Caco-2 (cell line): ENCODE measurements at regions not wholly inside any gene's neighbourhood (a gene's known extent, or its start where the extent isn't known, plus 50 kb on each side); places are given as distances from the start of the nearest gene placed in this dataset.

Experiments used
- BruUV-seq: library from RNA; stranded (reverse); fragments of 400-500 nt; replicated peaks from 2 replicates; lab custom pipeline; 2021; lab: Mats Ljungman, UMichigan
- CTCF ChIA-PET: fragments of 300-600 bp; sonication (Branson Sonifier 250); formaldehyde crosslinking; loops from one replicate; lab custom pipeline; 2022; ENCODE audit warnings: antibody characterized with exemption; lab: Charles Lee
- POLR2A ChIA-PET: fragments of 300-600 bp; sonication (Branson Sonifier 250); formaldehyde crosslinking; loops from one replicate; lab custom pipeline; 2022; ENCODE audit warnings: antibody characterized with exemption; lab: Charles Lee
- DNase-seq, 2 experiments: peaks; one replicate each; pipeline versions ENCODE4 v3.0.0 to v3.0.0-alpha.2; 2020 to 2022
- H3K27me3 ChIP-seq: replicated peaks from 2 replicates; pipeline ENCODE4 v1.6.0; 2011; ENCODE audit warnings: low read length; ENCODE audit not compliant: control insufficient read depth, insufficient read depth
- H3K36me3 ChIP-seq: 2 replicates; pipeline ENCODE4 v1.5.1; 2011; ENCODE audit warnings: low read length; ENCODE audit not compliant: control insufficient read depth, insufficient read depth
- H3K4me1 ChIP-seq: fragments of 250-450 bp; sonication (Bioruptor Pico); 2 replicates; pipeline ENCODE4 v1.5.1; 2020; ENCODE audit warnings: mild to moderate bottlenecking
- H3K4me3 ChIP-seq: 2 replicates; pipeline ENCODE4 v1.5.1; 2011; ENCODE audit warnings: low read depth, mild to moderate bottlenecking, control low read depth, low read length
- H3K9me3 ChIP-seq: fragments of 250-450 bp; sonication (Bioruptor Pico); 2 replicates; pipeline ENCODE4 v1.5.1; 2020; ENCODE audit warnings: mild to moderate bottlenecking, moderate library complexity
- H3K27ac Mint-ChIP-seq: one replicate; pipeline ENCODE4 v1.8.0; 2022; ENCODE audit warnings: mixed read lengths; ENCODE audit not compliant: unreplicated experiment
- H3K27me3 Mint-ChIP-seq: one replicate; pipeline ENCODE4 v1.8.0; 2022; ENCODE audit warnings: mixed read lengths; ENCODE audit not compliant: insufficient read depth, unreplicated experiment
- H3K36me3 Mint-ChIP-seq: one replicate; pipeline ENCODE4 v1.8.0; 2022; ENCODE audit warnings: mild to moderate bottlenecking, mixed read lengths; ENCODE audit not compliant: insufficient read depth, unreplicated experiment
- H3K4me1 Mint-ChIP-seq: one replicate; pipeline ENCODE4 v1.8.0; 2022; ENCODE audit warnings: low read depth, mixed read lengths; ENCODE audit not compliant: unreplicated experiment
- H3K4me3 Mint-ChIP-seq: one replicate; pipeline ENCODE4 v1.8.0; 2022; ENCODE audit warnings: mild to moderate bottlenecking, moderate library complexity, mixed read lengths; ENCODE audit not compliant: unreplicated experiment
- H3K9me3 Mint-ChIP-seq: one replicate; pipeline ENCODE4 v1.8.0; 2022; ENCODE audit warnings: mixed read lengths; ENCODE audit not compliant: unreplicated experiment
- intact Hi-C: fragments of 100-400 bp; cut with micrococcal nuclease; formaldehyde crosslinking; loops from one replicate; pipeline ENCODE4 v1.10.0; 2022; ENCODE audit not compliant: unreplicated experiment
- TF ChIP-seq, protein P1 (sequence below), 2 experiments: fragments of 200-600 bp in 1 of 2; IDR thresholded peaks; 1 replicate in 1 of 2; 2 replicates in 1 of 2; pipeline versions ENCODE4 v1.5.1 to v1.8.0; 2011 to 2022; ENCODE audit warnings: antibody characterized with exemption in 1 of 2, control low read depth in 1 of 2, inconsistent platforms in 1 of 2, low read depth in 1 of 2, low read length in 1 of 2, mild to moderate bottlenecking in 1 of 2, moderate library complexity in 1 of 2; ENCODE audit not compliant: insufficient read depth in 1 of 2, severe bottlenecking in 1 of 2, unreplicated experiment in 1 of 2

DNA sequence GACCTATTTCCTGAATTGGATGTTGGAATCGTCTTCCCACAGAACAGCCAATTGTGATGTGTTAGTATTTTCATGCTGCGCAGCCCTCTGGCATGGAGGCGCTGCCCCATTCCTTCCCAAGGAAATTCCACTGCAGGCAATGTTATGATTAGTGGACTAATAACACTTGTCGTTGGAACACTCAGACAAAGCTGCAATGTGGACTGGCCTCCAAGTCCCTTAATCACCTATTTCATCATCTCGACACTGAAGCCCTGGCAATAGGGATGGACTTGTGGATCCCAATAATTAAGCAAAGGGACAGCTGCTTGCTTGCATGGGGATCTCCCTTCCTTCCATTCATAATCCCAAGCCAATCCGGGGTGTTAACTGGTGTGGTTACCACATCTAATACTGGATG is 59.9 kb downstream of the PABIR2 start:
- H3K4me3 Mint-ChIP-seq: no peak overlapping the region
- H3K27me3 ChIP-seq: no peaks in the 10 kb centered on the region
- no peaks in the 10 kb centered on the region for H3K9me3 Mint-ChIP-seq
- no peaks in the 10 kb centered on the region for H3K36me3 Mint-ChIP-seq
- no peaks in the 10 kb centered on the region for H3K36me3 ChIP-seq
- no peak overlapping the region for H3K27ac Mint-ChIP-seq
- TF ChIP-seq, protein P1, sequence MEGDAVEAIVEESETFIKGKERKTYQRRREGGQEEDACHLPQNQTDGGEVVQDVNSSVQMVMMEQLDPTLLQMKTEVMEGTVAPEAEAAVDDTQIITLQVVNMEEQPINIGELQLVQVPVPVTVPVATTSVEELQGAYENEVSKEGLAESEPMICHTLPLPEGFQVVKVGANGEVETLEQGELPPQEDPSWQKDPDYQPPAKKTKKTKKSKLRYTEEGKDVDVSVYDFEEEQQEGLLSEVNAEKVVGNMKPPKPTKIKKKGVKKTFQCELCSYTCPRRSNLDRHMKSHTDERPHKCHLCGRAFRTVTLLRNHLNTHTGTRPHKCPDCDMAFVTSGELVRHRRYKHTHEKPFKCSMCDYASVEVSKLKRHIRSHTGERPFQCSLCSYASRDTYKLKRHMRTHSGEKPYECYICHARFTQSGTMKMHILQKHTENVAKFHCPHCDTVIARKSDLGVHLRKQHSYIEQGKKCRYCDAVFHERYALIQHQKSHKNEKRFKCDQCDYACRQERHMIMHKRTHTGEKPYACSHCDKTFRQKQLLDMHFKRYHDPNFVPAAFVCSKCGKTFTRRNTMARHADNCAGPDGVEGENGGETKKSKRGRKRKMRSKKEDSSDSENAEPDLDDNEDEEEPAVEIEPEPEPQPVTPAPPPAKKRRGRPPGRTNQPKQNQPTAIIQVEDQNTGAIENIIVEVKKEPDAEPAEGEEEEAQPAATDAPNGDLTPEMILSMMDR (IDR thresholded peaks at IDR 0.05; ENCODE audit: insufficient read depth in 1 of 2, low read depth in 1 of 2, low read length in 1 of 2, severe bottlenecking in 1 of 2, unreplicated experiment in 1 of 2): no peak
- H3K27me3 Mint-ChIP-seq: no peaks in the 10 kb centered on the region
- BruUV-seq: no TSS peak
- H3K4me3 ChIP-seq: no peak overlapping the region
- ChIA-PET CTCF (interaction anchor here (0.8 kb wide), 1 partner anchor 27 kb away, joined by 3 read pairs; no protein-coding TSS in a partner anchor), POLR2A (no interaction called here)
- no peak for DNase-seq
- no peaks in the 10 kb centered on the region for H3K9me3 ChIP-seq
- H3K4me1 Mint-ChIP-seq: peaks cover 6% of the 10 kb centered on the region
- no peaks in the 10 kb centered on the region for H3K4me1 ChIP-seq
- intact Hi-C loops: no loop called here

DNA sequence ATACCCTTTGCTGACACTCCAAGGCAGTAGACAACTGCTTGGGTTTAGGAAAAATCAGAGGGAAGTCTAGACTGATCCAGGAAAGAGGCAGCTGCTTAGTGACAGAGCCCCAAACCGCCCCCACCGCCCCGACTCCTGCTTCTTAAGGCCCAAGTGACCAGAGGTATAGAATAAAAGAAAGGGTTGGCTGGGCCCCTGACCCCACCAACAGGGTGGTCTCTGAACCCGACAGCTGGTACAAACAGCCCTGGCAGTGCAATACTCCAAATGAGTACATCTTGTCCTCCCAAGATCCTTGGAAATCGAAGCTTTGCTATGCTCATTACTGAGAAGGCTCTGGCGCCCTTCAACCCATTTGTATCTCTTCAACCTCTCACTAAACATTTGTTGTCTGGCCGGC is 60.6 kb downstream of the PABIR2 start:
- no peaks in the 10 kb centered on the region for H3K9me3 Mint-ChIP-seq

DNA sequence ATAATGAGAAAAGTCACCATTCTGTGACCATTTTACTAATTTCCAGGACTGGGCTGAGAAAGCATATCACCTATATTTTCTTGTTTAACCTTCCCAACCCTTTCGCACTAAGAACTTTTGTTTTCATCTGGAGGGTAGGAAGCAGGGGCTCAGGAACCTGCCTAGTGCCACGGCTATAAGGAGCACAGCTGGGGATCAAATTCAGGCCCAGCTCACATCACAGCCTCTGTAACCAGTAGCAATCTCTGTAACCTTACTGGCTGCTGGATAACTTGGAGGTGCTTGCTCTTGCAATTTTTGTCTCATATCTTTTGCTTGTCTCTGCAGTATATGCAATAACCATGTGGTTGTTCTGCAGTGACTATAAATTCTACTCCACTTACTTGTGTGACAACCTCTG is 62.0 kb downstream of the PABIR2 start:
- TF ChIP-seq, protein P1 (IDR thresholded peaks at IDR 0.05; ENCODE audit: insufficient read depth in 1 of 2, low read depth in 1 of 2, low read length in 1 of 2, severe bottlenecking in 1 of 2, unreplicated experiment in 1 of 2): no peak
- H3K27ac Mint-ChIP-seq: no peak overlapping the region
- no peak overlapping the region for H3K4me3 ChIP-seq
- no peak overlapping the region for H3K4me3 Mint-ChIP-seq
- no peaks in the 10 kb centered on the region for H3K36me3 ChIP-seq
- POLR2A ChIA-PET: no interaction called here
- H3K9me3 Mint-ChIP-seq: no peaks in the 10 kb centered on the region
- H3K4me1 ChIP-seq: no peaks in the 10 kb centered on the region
- DNase-seq: no peak
- intact Hi-C loops: no loop called here
- H3K9me3 ChIP-seq: no peaks in the 10 kb centered on the region
- no TSS peak for BruUV-seq
- CTCF ChIA-PET: interaction anchor here (0.7 kb wide), 1 partner anchor 192 kb away, joined by 3 read pairs; no protein-coding TSS in a partner anchor
- H3K27me3 Mint-ChIP-seq: no peaks in the 10 kb centered on the region
- no peaks in the 10 kb centered on the region for H3K27me3 ChIP-seq
- no peaks in the 10 kb centered on the region for H3K36me3 Mint-ChIP-seq
- H3K4me1 Mint-ChIP-seq: peaks cover 6% of the 10 kb centered on the region

More for the DNA sequence above, 60.6 kb downstream of the PABIR2 start:
- Histone ChIP-seq H3K9me3 (no peaks in the 10 kb centered on the region), H3K4me3 (no peak overlapping the region), H3K36me3 (no peaks in the 10 kb centered on the region), H3K27me3 (no peaks in the 10 kb centered on the region), H3K4me1 (no peaks in the 10 kb centered on the region)
- Mint-ChIP-seq H3K36me3 (no peaks in the 10 kb centered on the region), H3K27ac (no peak overlapping the region), H3K4me1 (peaks cover 6% of the 10 kb centered on the region), H3K4me3 (no peak overlapping the region), H3K27me3 (no peaks in the 10 kb centered on the region)
- CTCF ChIA-PET: no interaction called here
- intact Hi-C loops: no loop called here
- TF ChIP-seq, protein P1 (IDR thresholded peaks at IDR 0.05; ENCODE audit: insufficient read depth in 1 of 2, low read depth in 1 of 2, low read length in 1 of 2, severe bottlenecking in 1 of 2, unreplicated experiment in 1 of 2): no peak
- POLR2A ChIA-PET: no interaction called here
- no TSS peak for BruUV-seq
- no peak for DNase-seq
